ENCODE measurements at regions not wholly inside any gene's neighbourhood (a gene's known extent, or its start where the extent isn't known, plus 50 kb on each side); places are given as distances from the start of the nearest gene placed in this dataset.

GRCh38 chrX:46386511-46386910 is 158.7 kb downstream of the ZNF674 start:
- H3K27me3 ChIP-seq (ENCODE audit: control insufficient read depth, extremely low read depth, insufficient read depth, low read length): no peaks in the 10 kb centered on the region
- FAIRE-seq (no peak), DNase-seq (ENCODE audit: low read depth, low spot score) (no peak)
- no peak overlapping the region for H3K9ac ChIP-seq (ENCODE audit: control insufficient read depth, extremely low read depth, insufficient read depth, low read length)
- H3K9me1 ChIP-seq (ENCODE audit: control insufficient read depth, extremely low read depth, insufficient read depth, low read length): no peaks in the 10 kb centered on the region
- H2AFZ ChIP-seq (ENCODE audit: control insufficient read depth, low read length): no peak overlapping the region
- H4K20me1 ChIP-seq (ENCODE audit: control insufficient read depth, extremely low read depth, insufficient read depth, low read length): no peaks in the 10 kb centered on the region
- no peaks in the 10 kb centered on the region for H3K4me1 ChIP-seq (ENCODE audit: control insufficient read depth, extremely low read depth, insufficient read depth, low read length)
- no peak overlapping the region for H3K4me2 ChIP-seq (ENCODE audit: control insufficient read depth, extremely low read depth, insufficient read depth, low read depth, low read length)
- TF ChIP-seq, protein P1, sequence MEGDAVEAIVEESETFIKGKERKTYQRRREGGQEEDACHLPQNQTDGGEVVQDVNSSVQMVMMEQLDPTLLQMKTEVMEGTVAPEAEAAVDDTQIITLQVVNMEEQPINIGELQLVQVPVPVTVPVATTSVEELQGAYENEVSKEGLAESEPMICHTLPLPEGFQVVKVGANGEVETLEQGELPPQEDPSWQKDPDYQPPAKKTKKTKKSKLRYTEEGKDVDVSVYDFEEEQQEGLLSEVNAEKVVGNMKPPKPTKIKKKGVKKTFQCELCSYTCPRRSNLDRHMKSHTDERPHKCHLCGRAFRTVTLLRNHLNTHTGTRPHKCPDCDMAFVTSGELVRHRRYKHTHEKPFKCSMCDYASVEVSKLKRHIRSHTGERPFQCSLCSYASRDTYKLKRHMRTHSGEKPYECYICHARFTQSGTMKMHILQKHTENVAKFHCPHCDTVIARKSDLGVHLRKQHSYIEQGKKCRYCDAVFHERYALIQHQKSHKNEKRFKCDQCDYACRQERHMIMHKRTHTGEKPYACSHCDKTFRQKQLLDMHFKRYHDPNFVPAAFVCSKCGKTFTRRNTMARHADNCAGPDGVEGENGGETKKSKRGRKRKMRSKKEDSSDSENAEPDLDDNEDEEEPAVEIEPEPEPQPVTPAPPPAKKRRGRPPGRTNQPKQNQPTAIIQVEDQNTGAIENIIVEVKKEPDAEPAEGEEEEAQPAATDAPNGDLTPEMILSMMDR (optimal IDR thresholded peaks at IDR 0.05 in 1 of 3, IDR thresholded peaks at IDR 0.05 in 1 of 3, conservative IDR thresholded peaks at IDR 0.05 in 1 of 3; ENCODE audit: extremely low read depth in 1 of 3, insufficient read depth in 2 of 3, low read length in 3 of 3): peak in 2 of 3 experiments; percentile 12 to 28
- no peak for TF ChIP-seq EZH2 (IDR thresholded peaks at IDR 0.05; ENCODE audit: low read length)
- H3K27ac ChIP-seq (ENCODE audit: control insufficient read depth, insufficient read depth, low read length): no peak overlapping the region
- no peaks in the 10 kb centered on the region for H3K79me2 ChIP-seq (ENCODE audit: control insufficient read depth, insufficient read depth, low read length)
- dilution Hi-C loops (cut with MboI; ENCODE audit: extremely low pct_ligation_motif_present, low sequenced_read_pairs): no loop called here
- H3K9me3 ChIP-seq (ENCODE audit: control insufficient read depth, low read depth, low read length): no peaks in the 10 kb centered on the region
- H3K36me3 ChIP-seq (ENCODE audit: control insufficient read depth in 2 of 2, extremely low read depth in 1 of 2, insufficient read depth in 2 of 2, low read length in 2 of 2): no peaks in the 10 kb centered on the region
- no peak overlapping the region for H3K4me3 ChIP-seq (ENCODE audit: control insufficient read depth in 2 of 3, extremely low read depth in 1 of 3, insufficient read depth in 2 of 3, low read depth in 1 of 3, low read length in 3 of 3)

- no peak overlapping the region for H3K4me3 ChIP-seq (ENCODE audit: control insufficient read depth in 2 of 3, extremely low read depth in 1 of 3, insufficient read depth in 2 of 3, low read depth in 1 of 3, low read length in 3 of 3)
- no peak overlapping the region for H2AFZ ChIP-seq (ENCODE audit: control insufficient read depth, low read length)
- no peak overlapping the region for H3K4me2 ChIP-seq (ENCODE audit: control insufficient read depth, extremely low read depth, insufficient read depth, low read depth, low read length)
- H3K36me3 ChIP-seq (ENCODE audit: control insufficient read depth in 2 of 2, extremely low read depth in 1 of 2, insufficient read depth in 2 of 2, low read length in 2 of 2): no peaks in the 10 kb centered on the region
- H3K4me1 ChIP-seq (ENCODE audit: control insufficient read depth, extremely low read depth, insufficient read depth, low read length): no peaks in the 10 kb centered on the region
- dilution Hi-C loops (cut with MboI; ENCODE audit: extremely low pct_ligation_motif_present, low sequenced_read_pairs): no loop called here
- H3K9me3 ChIP-seq (ENCODE audit: control insufficient read depth, low read depth, low read length): no peaks in the 10 kb centered on the region
- no peaks in the 10 kb centered on the region for H4K20me1 ChIP-seq (ENCODE audit: control insufficient read depth, extremely low read depth, insufficient read depth, low read length)
- FAIRE-seq (no peak), DNase-seq (ENCODE audit: low read depth, low spot score) (no peak)
- H3K27ac ChIP-seq (ENCODE audit: control insufficient read depth, insufficient read depth, low read length): no peak overlapping the region
- TF ChIP-seq EZH2 (IDR thresholded peaks at IDR 0.05; ENCODE audit: low read length): no peak
- TF ChIP-seq, protein P1 (optimal IDR thresholded peaks at IDR 0.05 in 1 of 3, IDR thresholded peaks at IDR 0.05 in 1 of 3, conservative IDR thresholded peaks at IDR 0.05 in 1 of 3; ENCODE audit: extremely low read depth in 1 of 3, insufficient read depth in 2 of 3, low read length in 3 of 3): no peak
- H3K79me2 ChIP-seq (ENCODE audit: control insufficient read depth, insufficient read depth, low read length): no peaks in the 10 kb centered on the region
- no peaks in the 10 kb centered on the region for H3K9me1 ChIP-seq (ENCODE audit: control insufficient read depth, extremely low read depth, insufficient read depth, low read length)
- no peaks in the 10 kb centered on the region for H3K27me3 ChIP-seq (ENCODE audit: control insufficient read depth, extremely low read depth, insufficient read depth, low read length)
- H3K9ac ChIP-seq (ENCODE audit: control insufficient read depth, extremely low read depth, insufficient read depth, low read length): no peak overlapping the region
Observed at GRCh38 chrX:46383006-46383405, 162.2 kb downstream of the ZNF674 start.
